ENCODE measurements at regions not wholly inside any gene's neighbourhood (a gene's known extent, or its start where the extent isn't known, plus 50 kb on each side); places are given as distances from the start of the nearest gene placed in this dataset.

- DNase-seq (ENCODE audit: low read depth, low spot score) (no peak), ATAC-seq (no peak)
- no peak overlapping the region for H3K27ac ChIP-seq (ENCODE audit: low read depth, low read length)
- no peaks in the 10 kb centered on the region for H4K20me1 ChIP-seq (ENCODE audit: insufficient read depth)
- no peaks in the 10 kb centered on the region for H3K27me3 ChIP-seq (ENCODE audit: insufficient read depth, low read length)
- H3K4me3 ChIP-seq (replicated peaks in 1 of 2; ENCODE audit: low read depth in 1 of 2, low read length in 2 of 2), result no peak overlapping the region
- no peak overlapping the region for H3K4me2 ChIP-seq (ENCODE audit: low read length)
- H2AFZ ChIP-seq (ENCODE audit: low read depth, low read length, poor library complexity, severe bottlenecking), result no peak overlapping the region
- TF ChIP-seq EZH2 (IDR thresholded peaks at IDR 0.05), result no peak
- RAD21 ChIA-PET (ENCODE audit: low non-redundant PET in 1 of 2, low total read pairs in 2 of 2, uncharacterized antibody in 2 of 2, unreplicated experiment in 2 of 2), result no interaction called here
- H3K9me2 ChIP-seq (ENCODE audit: insufficient read depth), result no peaks in the 10 kb centered on the region
- H3K9me3 ChIP-seq (ENCODE audit: control insufficient read depth in 1 of 2, insufficient read depth in 1 of 2, low read depth in 1 of 2, low read length in 2 of 2), result no peaks in the 10 kb centered on the region; a peak in 1 of 4 replicates
- no peaks in the 10 kb centered on the region for H3K4me1 ChIP-seq (ENCODE audit: control insufficient read depth in 1 of 2, insufficient read depth in 2 of 2, low read length in 2 of 2)
- no peak overlapping the region for H3K9ac ChIP-seq (ENCODE audit: low read length)
- intact Hi-C loops (cut with micrococcal nuclease), result no loop called here
- H3K36me3 ChIP-seq (ENCODE audit: control insufficient read depth in 1 of 2, insufficient read depth in 2 of 2, low read length in 2 of 2), result no peaks in the 10 kb centered on the region
- CTCF ChIA-PET, result no interaction called here
- POLR2A ChIA-PET, result no interaction called here
- no TSS peak for BruUV-seq (replicated peaks)
- no peaks in the 10 kb centered on the region for H3K79me2 ChIP-seq (ENCODE audit: insufficient read depth, low read length)
Observed at GRCh38 chr6:164049517-164049988, 635.0 kb downstream of the QKI start.

GRCh38 chr6:164048840-164049516, 634.5 kb downstream of the QKI start:
- no peak for ATAC-seq
- POLR2A ChIA-PET, result no interaction called here

More at GRCh38 chr6:164048840-164049516, 634.5 kb downstream of the QKI start:
- no peaks in the 10 kb centered on the region for H3K36me3 ChIP-seq (ENCODE audit: control insufficient read depth in 1 of 2, insufficient read depth in 2 of 2, low read length in 2 of 2)
- H4K20me1 ChIP-seq (ENCODE audit: insufficient read depth), result no peaks in the 10 kb centered on the region
- no TSS peak for BruUV-seq (replicated peaks)
- no peak overlapping the region for H3K9ac ChIP-seq (ENCODE audit: low read length)
- no peak overlapping the region for H3K27ac ChIP-seq (ENCODE audit: low read depth, low read length)
- no peak overlapping the region for H3K4me2 ChIP-seq (ENCODE audit: low read length)
- H3K9me3 ChIP-seq (ENCODE audit: control insufficient read depth in 1 of 2, insufficient read depth in 1 of 2, low read depth in 1 of 2, low read length in 2 of 2), result no peaks in the 10 kb centered on the region; a peak in 1 of 4 replicates
- TF ChIP-seq JUND (IDR thresholded peaks at IDR 0.05), result no peak
- no peak for TF ChIP-seq ZFX (IDR thresholded peaks at IDR 0.05)
- TF ChIP-seq EZH2 (IDR thresholded peaks at IDR 0.05), result no peak
- TF ChIP-seq REST (IDR thresholded peaks at IDR 0.05; ENCODE audit: low read depth), result no peak
- TF ChIP-seq SP1 (IDR thresholded peaks at IDR 0.05; ENCODE audit: low read depth), result no peak
- TF ChIP-seq EZH2phosphoT487 (IDR thresholded peaks at IDR 0.05; ENCODE audit: borderline replicate concordance), result no peak
- no peak for TF ChIP-seq POLR2A (IDR thresholded peaks at IDR 0.05; ENCODE audit: borderline replicate concordance, extremely low read depth, insufficient read depth, insufficient read length)
- TF ChIP-seq ATF3 (IDR thresholded peaks at IDR 0.05), result no peak
- TF ChIP-seq TCF7L2 (IDR thresholded peaks at IDR 0.05; ENCODE audit: borderline replicate concordance, extremely low read depth, insufficient read depth, insufficient read length), result no peak
- TF ChIP-seq MAX (IDR thresholded peaks at IDR 0.05), result no peak
- TF ChIP-seq POLR2AphosphoS5 (IDR thresholded peaks at IDR 0.05; ENCODE audit: low read depth, low read length), result no peak
- TF ChIP-seq RAD21 (IDR thresholded peaks at IDR 0.05; ENCODE audit: low read depth), result no peak
- no peak for TF ChIP-seq SRF (IDR thresholded peaks at IDR 0.05; ENCODE audit: low read depth)
- H2AFZ ChIP-seq (ENCODE audit: low read depth, low read length, poor library complexity, severe bottlenecking), result no peak overlapping the region
- H3K79me2 ChIP-seq (ENCODE audit: insufficient read depth, low read length), result no peaks in the 10 kb centered on the region
- ChIA-PET RAD21 (ENCODE audit: low non-redundant PET in 1 of 2, low total read pairs in 2 of 2, uncharacterized antibody in 2 of 2, unreplicated experiment in 2 of 2) (no interaction called here), CTCF (no interaction called here)
- no peaks in the 10 kb centered on the region for H3K27me3 ChIP-seq (ENCODE audit: insufficient read depth, low read length)
- intact Hi-C loops (cut with micrococcal nuclease), result no loop called here
- no peak overlapping the region for H3K4me3 ChIP-seq (replicated peaks in 1 of 2; ENCODE audit: low read depth in 1 of 2, low read length in 2 of 2)
- no peaks in the 10 kb centered on the region for H3K9me2 ChIP-seq (ENCODE audit: insufficient read depth)
- no peaks in the 10 kb centered on the region for H3K4me1 ChIP-seq (ENCODE audit: control insufficient read depth in 1 of 2, insufficient read depth in 2 of 2, low read length in 2 of 2)
- no peak for DNase-seq (ENCODE audit: low read depth, low spot score)
